Astrocyte (in vitro differentiated cells and primary cell): ENCODE measurements at regions not wholly inside any gene's neighbourhood (a gene's known extent, or its start where the extent isn't known, plus 50 kb on each side); places are given as distances from the start of the nearest gene placed in this dataset.

Experiments
- EZH2 ChIP-seq: IDR thresholded peaks from 2 replicates; pipeline ENCODE4 v1.6.1; 2012; ENCODE audit warnings: mild to moderate bottlenecking, low read length, inconsistent platforms; ENCODE audit not compliant: insufficient read depth
- TF ChIP-seq, protein P1 (sequence below): IDR thresholded peaks from 2 replicates; pipeline ENCODE4 v1.5.1; 2011; ENCODE audit warnings: low read depth, mild to moderate bottlenecking, inconsistent platforms, low read length, moderate library complexity; ENCODE audit not compliant: insufficient read depth

DNA sequence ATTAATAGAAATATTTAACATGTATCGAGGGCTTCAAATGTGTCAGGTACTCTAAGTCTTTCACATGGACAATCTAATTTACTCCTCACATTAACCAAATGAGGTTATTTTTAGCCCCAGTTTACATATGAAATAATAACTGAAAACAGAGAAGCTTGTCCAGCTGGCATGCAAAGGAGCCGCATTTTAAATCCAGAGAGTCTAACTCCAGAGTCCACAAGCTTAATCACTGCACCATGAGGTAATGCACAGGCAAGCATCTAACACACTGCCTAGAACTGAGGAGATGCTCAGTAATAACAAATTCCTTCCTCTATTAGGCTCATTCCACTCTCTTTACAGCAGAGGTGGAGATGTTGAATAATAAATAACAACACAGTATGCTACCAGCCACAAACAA is 165.7 kb upstream of the GUCY1A2 start:
- TF ChIP-seq, protein P1, sequence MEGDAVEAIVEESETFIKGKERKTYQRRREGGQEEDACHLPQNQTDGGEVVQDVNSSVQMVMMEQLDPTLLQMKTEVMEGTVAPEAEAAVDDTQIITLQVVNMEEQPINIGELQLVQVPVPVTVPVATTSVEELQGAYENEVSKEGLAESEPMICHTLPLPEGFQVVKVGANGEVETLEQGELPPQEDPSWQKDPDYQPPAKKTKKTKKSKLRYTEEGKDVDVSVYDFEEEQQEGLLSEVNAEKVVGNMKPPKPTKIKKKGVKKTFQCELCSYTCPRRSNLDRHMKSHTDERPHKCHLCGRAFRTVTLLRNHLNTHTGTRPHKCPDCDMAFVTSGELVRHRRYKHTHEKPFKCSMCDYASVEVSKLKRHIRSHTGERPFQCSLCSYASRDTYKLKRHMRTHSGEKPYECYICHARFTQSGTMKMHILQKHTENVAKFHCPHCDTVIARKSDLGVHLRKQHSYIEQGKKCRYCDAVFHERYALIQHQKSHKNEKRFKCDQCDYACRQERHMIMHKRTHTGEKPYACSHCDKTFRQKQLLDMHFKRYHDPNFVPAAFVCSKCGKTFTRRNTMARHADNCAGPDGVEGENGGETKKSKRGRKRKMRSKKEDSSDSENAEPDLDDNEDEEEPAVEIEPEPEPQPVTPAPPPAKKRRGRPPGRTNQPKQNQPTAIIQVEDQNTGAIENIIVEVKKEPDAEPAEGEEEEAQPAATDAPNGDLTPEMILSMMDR, result no peak
- TF ChIP-seq EZH2, result no peak
